ENCODE measurements at regions not wholly inside any gene's neighbourhood (a gene's known extent, or its start where the extent isn't known, plus 50 kb on each side); places are given as distances from the start of the nearest gene placed in this dataset.

GRCh38 chr10:78907551-78908211 is 161.1 kb upstream of the ZMIZ1 start:
- Histone ChIP-seq H3K4me1 (ENCODE audit: control insufficient read depth in 1 of 2, insufficient read depth in 2 of 2, low read depth in 1 of 2, low read length in 1 of 2) (peaks cover 0 to 11% of the 10 kb centered on the region in 2 experiments; a peak in 1 of 4 replicates), H2AFZ (ENCODE audit: low read depth) (no peak overlapping the region), H3K4me2 (no peak overlapping the region), H3K9me2 (no peaks in the 10 kb centered on the region), H3K79me2 (ENCODE audit: insufficient read depth) (no peaks in the 10 kb centered on the region), H3F3A (replicated peaks; ENCODE audit: insufficient read depth) (no peaks in the 10 kb centered on the region), H3K27ac (ENCODE audit: low read depth in 2 of 2, low read length in 1 of 2) (no peak overlapping the region), H3K9ac (no peak overlapping the region), H3K36me3 (replicated peaks in 1 of 2; ENCODE audit: control insufficient read depth in 1 of 2, insufficient read depth in 2 of 2, low read length in 1 of 2) (no peaks in the 10 kb centered on the region), H3K4me3 (ENCODE audit: low read depth in 2 of 2, low read length in 1 of 2) (no peak overlapping the region), H3K27me3 (ENCODE audit: insufficient read depth) (no peaks in the 10 kb centered on the region), H4K20me1 (ENCODE audit: insufficient read depth) (no peaks in the 10 kb centered on the region), H3K9me3 (no peaks in the 10 kb centered on the region)
- CTCF ChIA-PET, result interaction anchor here (1.2 kb wide), 1 partner anchor 56 kb away, joined by 3 read pairs; no protein-coding TSS in a partner anchor
- DNase-seq, result no peak
- TF ChIP-seq CHD2 (IDR thresholded peaks at IDR 0.05; ENCODE audit: low read length, partially characterized antibody) (no peak), CTCF (IDR thresholded peaks at IDR 0.05) (no peak), RXRA (IDR thresholded peaks at IDR 0.05; ENCODE audit: borderline replicate concordance, low read depth) (no peak), TAF1 (IDR thresholded peaks at IDR 0.05; ENCODE audit: borderline replicate concordance, low read depth, low read length) (no peak), FOXJ3 (CRISPR knock-in tag; IDR thresholded peaks at IDR 0.05) (no peak), POLR2AphosphoS5 (IDR thresholded peaks at IDR 0.05; ENCODE audit: low read depth, low read length) (no peak)
- WGBS (ENCODE audit: low lambda C conversion rate), result 91% methylated on average over 11 of the region's 11 CpGs
- POLR2A ChIA-PET, result no interaction called here

GRCh38 chr10:78909221-78909620 is 159.5 kb upstream of the ZMIZ1 start:
- H3K9me3 ChIP-seq, result no peaks in the 10 kb centered on the region
- H3K79me2 ChIP-seq (ENCODE audit: insufficient read depth), result no peaks in the 10 kb centered on the region
- H3K27ac ChIP-seq (ENCODE audit: low read depth in 2 of 2, low read length in 1 of 2), result no peak overlapping the region
- no peak overlapping the region for H3K4me3 ChIP-seq (ENCODE audit: low read depth in 2 of 2, low read length in 1 of 2)
- H3K4me1 ChIP-seq (ENCODE audit: control insufficient read depth in 1 of 2, insufficient read depth in 2 of 2, low read depth in 1 of 2, low read length in 1 of 2), result peaks cover 0 to 15% of the 10 kb centered on the region in 2 experiments; a peak in 1 of 4 replicates
- no peak for TF ChIP-seq GABPA (IDR thresholded peaks at IDR 0.05; ENCODE audit: low read depth)
- no peak for TF ChIP-seq SMC3 (IDR thresholded peaks at IDR 0.05; ENCODE audit: low read depth, low read length)
- no peak for TF ChIP-seq NRF1 (IDR thresholded peaks at IDR 0.05; ENCODE audit: low read depth, low read length)
- TF ChIP-seq PBX3 (IDR thresholded peaks at IDR 0.05), result no peak
- TF ChIP-seq RCOR1 (IDR thresholded peaks at IDR 0.05; ENCODE audit: low read length), result no peak
- TF ChIP-seq POLR2AphosphoS5 (IDR thresholded peaks at IDR 0.05; ENCODE audit: low read depth, low read length), result no peak
- no peak for TF ChIP-seq MXI1 (IDR thresholded peaks at IDR 0.05; ENCODE audit: low read depth, low read length)
- no peak for TF ChIP-seq RFX5 (IDR thresholded peaks at IDR 0.05; ENCODE audit: low read length)
- no peak for TF ChIP-seq EZH2phosphoT487 (IDR thresholded peaks at IDR 0.05; ENCODE audit: borderline replicate concordance, low read depth)
- no peak for TF ChIP-seq CHD2 (IDR thresholded peaks at IDR 0.05; ENCODE audit: low read length, partially characterized antibody)
- no peak for TF ChIP-seq GATA2 (CRISPR knock-in tag; IDR thresholded peaks at IDR 0.05)
- no peak overlapping the region for H2AFZ ChIP-seq (ENCODE audit: low read depth)
- H3F3A ChIP-seq (replicated peaks; ENCODE audit: insufficient read depth), result no peaks in the 10 kb centered on the region
- H3K4me2 ChIP-seq, result no peak overlapping the region
- POLR2A ChIA-PET, result no interaction called here
- H3K9ac ChIP-seq, result no peak overlapping the region
- peak; percentile 58 for DNase-seq
- H3K9me2 ChIP-seq, result no peaks in the 10 kb centered on the region
- H3K27me3 ChIP-seq (ENCODE audit: insufficient read depth), result no peaks in the 10 kb centered on the region
- CTCF ChIA-PET, result interaction anchor here (0.8 to 1.3 kb wide), 2 partner anchors 17 to 144 kb away, joined by 3 read pairs; no protein-coding TSS in a partner anchor
- no peaks in the 10 kb centered on the region for H4K20me1 ChIP-seq (ENCODE audit: insufficient read depth)
- 56% methylated on average over 6 of the region's 6 CpGs for WGBS (ENCODE audit: low lambda C conversion rate)
- H3K36me3 ChIP-seq (replicated peaks in 1 of 2; ENCODE audit: control insufficient read depth in 1 of 2, insufficient read depth in 2 of 2, low read length in 1 of 2), result no peaks in the 10 kb centered on the region
